CD1c-positive myeloid dendritic cell (primary cell): ENCODE measurements at regions not wholly inside any gene's neighbourhood (a gene's known extent, or its start where the extent isn't known, plus 50 kb on each side); places are given as distances from the start of the nearest gene placed in this dataset.
"Not testable (repeated sequence)": the region's sequence is repeated elsewhere in the genome, so short reads cannot be mapped to it uniquely, and the experiment has no call there.

ENCODE experiments used
- DNase-seq: peaks from one replicate; pipeline ENCODE4 v3.0.0-alpha.2; 2016; ENCODE audit errors: extremely low spot score

DNA sequence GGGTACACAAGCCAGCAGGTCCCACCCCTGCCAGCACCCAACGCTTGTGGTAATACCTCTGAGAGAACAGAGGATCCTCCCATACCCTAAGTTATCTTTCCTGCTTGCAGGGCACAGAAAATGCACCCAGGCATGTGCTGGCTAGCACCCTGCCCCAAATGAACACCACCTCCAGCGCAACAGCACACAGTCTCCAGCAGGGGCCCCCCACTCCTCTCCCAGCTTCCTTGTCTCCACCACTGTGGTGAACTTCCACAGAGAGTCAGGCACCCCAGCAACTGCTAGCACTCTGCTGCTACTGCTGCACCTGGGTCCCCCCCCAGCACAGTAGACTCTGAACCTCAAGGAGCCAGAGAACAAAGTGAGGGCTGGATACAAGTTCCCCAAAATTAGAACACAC, 216.8 kb upstream of the CNTNAP5 start:
- DNase-seq = no peak

DNA sequence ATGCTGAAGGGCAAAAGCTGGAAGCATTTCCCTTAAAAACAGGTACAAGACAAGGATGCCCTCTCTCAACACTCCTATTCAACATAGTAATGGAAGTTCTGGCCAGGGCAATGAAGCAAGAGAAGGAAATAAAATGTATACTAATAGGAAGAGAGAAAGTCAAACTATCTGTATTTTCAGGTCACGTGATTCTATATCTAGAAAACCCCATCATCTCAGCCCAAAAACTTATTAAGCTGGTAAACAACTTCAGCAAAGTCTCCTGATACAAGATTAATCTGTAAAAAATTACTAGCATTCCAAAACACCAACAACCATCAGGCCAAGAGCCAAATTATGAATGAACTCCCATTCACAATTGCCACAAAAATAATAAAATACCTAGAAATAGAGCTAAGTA, 213.2 kb upstream of the CNTNAP5 start:
- no peak for DNase-seq

DNA sequence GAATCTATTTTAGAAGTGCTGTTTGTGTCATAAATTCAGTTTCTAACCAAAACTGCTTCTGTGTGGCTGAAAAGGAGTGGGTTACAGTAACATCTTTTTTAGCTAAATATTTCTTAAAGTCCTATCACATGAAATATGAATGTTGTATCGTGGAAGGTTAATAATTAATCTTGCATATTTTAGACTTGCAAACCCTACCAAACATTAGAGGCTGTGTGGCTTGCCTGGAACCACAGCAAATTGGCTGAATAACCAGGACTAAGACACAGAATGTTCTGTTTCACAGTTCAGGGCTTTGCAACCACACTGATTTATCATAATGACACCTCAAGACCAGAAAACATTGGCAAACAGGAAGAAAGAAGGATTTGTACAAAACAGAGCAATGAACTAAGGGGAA, 208.9 kb upstream of the CNTNAP5 start:
- DNase-seq = no peak

DNA sequence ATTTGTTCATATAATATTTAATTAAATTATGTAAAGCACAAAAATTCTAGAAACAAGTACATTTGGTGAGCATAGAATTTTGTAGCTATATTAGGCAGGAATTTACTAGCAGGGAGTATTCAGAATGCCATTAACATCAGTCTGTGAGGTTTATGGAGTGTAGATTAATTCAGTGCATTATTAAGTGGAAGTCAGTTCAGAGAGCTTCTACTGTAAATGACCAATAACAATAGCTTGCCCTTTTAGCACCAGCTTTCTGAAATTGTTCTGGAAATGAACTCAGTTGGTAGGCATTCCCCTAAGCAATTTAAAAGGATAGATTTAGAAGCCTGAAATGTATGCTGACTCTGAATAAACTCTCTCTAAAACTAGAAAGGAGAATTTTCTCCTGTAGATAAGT, 208.2 kb upstream of the CNTNAP5 start:
- DNase-seq = no peak

DNA sequence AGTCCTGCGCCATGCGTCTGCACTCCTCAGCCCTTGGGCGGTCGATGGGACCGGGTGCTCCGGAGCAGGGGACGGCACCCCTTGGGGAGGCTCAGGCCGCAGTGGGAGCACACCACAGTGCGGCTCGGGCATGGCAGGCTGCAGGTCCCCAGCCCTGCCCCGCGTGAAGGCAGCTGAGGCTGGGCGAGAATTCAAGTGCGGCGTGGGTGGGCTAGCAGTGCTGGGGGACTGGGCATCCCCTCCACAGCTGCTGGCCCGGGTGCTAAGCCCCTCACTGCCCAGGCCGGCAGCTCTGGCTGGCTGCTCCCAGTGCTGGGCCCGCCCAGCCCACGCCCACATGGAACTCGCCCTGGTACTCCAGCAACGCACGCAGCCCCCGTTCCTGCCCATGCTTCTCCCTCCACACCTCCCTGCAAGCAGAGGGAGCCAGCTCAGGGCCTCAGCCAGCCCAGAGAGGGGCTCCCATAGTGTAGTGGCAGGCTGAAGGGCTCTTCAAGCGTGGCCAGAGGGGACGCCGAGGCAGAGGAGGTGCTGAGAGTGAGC, 198.3 kb upstream of the CNTNAP5 start:
- no peak for DNase-seq

DNA sequence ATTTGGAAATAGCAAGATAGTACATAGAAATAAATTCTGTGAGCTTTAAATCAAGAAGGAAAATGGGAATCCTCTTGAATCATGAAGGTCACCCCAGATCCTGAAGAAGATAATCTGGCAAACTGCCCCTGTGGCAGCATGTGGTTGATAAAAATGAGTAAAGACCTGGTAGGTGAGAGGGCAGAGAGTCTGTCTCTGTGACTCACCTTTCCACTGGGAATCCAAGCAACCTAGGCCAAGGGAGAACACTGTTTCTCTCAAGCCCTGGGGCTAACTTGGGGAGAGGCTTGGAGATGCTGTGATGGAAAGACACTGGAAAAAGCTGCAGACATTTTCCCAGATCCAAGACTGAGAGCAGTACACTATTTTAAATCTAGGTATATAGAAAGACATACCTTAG, 185.8 kb upstream of the CNTNAP5 start:
- no peak for DNase-seq

DNA sequence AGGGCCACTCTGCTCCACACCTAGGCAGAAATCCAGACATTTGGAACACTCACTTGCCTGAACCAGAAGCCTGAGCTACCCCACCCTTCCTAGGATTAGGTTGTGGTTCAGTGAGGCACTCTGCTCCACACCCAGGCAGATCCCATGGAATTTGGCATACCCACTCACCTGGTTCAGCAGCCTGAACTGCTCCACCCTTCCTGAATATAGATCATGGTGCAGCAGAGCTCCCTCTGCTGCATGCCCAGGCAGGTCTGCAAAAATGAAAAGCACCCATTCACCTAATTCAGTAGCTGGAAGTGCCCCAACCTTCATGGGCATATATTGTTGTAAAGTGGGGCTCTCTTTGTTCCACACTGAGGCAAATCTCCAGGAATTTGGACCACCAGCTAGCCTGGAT, 185.1 kb upstream of the CNTNAP5 start:
- no peak for DNase-seq

DNA sequence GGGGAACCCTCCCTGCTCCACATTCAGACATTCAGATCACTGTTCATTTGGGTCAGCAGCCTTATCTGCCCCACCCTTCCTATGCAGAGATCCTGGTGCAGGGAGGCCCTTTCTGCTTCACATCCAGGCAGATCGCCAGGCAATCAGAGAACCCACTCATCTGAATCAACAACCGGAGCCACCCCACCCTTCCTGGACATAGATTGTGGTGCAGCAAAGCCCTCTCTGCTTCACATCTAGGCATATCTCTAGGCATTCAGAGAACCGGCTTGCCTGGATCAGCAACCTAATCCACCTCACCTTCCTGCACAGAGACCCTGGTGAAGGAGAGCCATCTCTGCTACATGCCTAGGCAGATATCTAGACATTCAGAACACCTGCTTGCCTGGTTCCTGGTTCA, 184.5 kb upstream of the CNTNAP5 start:
- no peak for DNase-seq

DNA sequence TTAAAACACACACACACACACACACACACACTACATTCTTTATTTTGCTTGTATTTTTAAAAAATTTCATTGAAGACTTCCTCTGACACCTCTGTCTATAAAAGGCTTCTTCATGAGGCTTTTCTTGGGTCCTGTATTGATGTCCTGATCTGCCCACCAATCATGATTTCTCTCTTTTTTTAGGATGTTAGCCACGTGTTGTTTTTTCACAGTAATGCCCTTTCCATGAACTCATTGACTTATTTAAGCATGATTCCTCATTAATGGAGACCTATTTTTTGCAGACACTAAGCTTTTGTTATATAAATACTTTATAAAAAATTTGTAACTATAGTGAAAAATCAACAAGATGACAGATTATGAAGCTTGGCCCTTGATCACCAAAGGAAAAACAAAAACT, 173.8 kb upstream of the CNTNAP5 start:
- DNase-seq = no peak

DNA sequence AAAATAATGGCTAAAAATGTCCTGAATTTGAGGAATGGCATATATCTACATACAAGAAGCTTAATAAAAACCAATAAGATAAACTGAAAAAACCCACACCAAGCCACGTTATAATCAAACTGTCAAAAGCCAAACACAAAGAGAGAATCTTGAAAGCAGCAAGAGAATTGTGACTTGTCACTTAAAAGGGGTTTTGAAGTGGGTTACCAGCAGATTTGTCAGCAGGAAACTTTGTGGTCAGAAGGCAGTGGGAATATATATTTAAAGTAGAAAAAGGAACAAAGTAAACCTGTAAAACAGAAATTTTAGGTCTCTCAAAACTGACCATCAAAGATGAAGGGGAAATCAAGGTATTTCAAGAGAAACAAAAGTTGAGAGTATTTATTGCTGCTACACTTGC, 171.9 kb upstream of the CNTNAP5 start:
- no peak for DNase-seq

DNA sequence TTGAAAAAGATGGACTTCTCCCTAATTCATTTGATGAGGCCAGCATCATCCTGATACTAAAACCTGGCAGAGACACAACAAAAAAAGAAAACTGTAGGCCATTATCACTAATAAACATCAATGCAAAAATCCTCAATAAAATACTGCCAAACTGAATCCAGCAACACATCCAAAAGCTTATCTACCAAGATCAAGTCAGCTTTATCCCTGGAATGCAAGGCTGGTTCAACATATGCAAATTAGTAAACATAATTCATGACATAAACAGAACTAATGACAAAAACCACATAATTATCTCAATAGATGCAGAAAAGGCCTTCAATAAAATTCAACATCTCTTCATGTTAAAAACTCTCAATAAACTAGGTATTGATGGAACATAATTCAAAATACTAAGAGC, 166.1 kb upstream of the CNTNAP5 start:
- not testable (repeated sequence) for DNase-seq

DNA sequence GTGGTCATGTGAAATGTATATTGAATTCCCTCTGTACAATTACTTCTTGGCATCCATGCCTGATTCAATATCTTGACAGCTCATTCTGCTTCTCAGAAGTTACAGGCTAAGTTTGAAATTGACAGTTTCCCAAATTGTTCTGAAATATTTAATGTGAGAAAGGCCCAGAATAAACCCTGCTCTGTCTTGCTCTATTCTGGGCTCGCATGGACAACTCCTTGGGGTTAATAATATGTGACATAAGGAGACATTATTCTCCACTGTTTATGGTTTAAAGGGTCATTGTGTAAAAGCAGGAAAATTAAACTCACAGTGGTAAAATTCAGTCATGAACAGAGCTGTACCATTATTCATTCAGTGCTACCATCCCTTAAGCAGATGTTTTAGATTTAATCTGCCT, 160.7 kb upstream of the CNTNAP5 start:
- DNase-seq = no peak

DNA sequence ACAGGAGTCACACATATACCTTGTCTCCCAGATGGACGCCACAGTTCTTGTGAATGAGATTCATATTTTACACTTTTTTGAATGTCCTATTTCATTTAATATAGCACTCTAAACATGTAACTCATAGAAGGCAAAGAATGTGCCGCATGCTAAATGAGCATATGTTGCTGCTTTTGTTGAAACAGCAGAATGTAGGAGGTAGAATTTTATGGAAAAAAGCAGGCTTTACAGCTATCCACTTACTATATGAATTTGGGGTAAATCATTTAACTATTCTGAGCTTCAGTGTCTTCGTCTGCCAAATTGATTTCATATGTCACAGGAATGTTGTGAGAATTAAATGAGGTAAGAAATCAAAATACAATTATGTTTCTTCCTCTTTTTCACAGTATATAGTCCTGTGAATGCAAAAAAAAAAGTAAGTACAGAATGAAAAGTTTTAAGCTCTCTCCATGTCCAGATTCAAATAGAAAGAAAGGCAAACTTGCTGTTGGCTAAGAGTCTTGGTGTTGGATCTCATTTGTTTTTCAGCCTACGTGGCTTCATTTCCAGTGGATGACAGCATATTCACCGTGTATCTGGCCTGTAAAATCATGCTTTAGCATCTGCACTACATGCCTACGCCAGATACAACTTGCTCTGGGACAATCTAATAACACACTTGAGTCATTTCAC, 154.7 kb upstream of the CNTNAP5 start:
- no peak for DNase-seq

DNA sequence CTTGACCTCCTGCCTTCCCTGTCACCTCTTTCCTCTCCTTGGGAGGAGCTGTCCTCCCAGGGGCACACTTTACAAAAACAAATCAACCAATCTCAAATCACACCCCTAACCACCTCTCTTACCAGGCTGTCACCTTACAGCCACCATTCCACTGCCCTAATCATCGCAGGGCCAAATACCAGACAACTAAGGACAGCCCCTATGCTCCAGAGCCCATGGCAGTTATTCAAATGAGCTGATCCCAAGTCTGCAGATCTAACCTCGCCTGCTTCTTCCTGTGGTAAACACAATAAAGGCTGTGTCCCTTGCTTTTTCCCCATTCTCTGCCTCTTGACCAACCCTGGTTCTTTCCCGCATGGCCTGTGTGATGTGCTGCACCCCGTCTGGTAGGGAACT, 154.2 kb upstream of the CNTNAP5 start:
- no peak for DNase-seq

DNA sequence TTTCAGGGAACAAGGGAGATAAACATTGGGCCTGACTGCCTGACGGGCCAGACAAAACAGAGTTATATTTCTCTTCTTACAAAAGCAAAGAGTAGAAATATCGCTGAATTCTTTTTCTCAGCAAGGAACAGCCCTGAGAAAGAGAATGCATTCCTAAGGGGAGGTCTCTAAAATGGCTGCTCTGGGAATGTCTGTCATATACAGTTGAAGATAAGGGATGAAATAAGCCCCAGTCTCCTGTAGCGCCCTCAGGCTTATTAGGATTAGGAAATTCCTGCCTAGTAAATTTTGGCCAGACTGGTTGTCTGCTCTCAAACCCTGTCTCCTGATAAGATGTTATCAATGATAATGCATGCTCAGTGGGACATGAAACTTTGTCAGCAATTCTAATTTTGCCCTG, 134.9 kb upstream of the CNTNAP5 start:
- DNase-seq = no peak

DNA sequence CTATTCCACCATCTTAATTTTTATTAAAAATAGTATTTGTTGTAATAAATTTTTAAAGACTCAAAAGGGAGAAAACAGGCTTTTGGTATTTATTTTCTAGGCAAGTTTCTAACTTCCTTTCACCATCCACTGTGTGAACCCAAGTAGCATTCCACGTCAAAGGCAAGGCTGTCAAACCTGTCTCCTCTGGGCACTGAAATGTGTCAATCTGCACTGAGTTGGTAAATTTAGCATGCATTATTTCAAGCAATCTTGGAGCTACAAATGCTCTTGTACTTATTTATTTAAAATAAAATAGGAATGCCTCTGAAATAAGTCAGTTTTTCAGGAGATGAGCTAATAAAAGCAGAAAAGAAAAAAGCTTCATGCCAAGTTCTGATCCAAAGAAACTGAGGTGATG, 130.9 kb upstream of the CNTNAP5 start:
- DNase-seq = no peak

DNA sequence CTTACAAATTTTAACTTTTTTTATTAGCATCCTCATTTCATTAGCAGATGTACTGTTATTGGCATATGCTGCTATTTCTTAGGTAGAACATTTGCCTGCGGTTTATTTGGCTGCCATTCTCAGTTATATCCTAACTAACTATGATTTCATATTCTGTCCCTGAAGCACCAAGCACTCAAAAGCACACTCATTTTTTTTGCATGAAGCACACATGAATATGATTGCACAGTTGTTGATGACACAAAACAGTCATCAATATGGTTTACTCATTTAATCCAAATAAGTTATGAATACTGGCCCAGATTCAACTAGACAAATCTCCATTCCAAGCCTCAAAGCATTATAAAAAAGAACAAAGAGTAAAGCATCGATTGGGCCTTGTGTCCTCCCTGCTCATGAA, 129.4 kb upstream of the CNTNAP5 start:
- DNase-seq = no peak

DNA sequence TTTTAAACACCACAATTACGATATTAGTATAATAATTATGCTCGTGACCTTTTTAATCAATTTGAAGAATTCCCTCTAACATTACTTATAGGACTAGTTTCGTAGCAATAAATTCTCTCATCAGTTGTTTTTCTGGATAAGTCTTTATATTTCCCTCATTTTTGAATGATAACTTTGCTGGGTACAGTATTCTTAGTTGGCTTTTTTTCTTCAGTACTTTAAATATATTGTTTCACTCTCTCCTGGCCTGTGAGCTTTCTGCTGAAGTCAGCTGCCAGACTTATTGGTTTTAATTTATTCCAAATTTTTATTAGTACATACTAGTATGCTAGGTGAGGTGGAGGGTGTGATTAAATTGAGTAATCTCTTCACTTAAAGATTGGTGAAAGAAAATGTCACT, 123.8 kb upstream of the CNTNAP5 start:
- no peak for DNase-seq

DNA sequence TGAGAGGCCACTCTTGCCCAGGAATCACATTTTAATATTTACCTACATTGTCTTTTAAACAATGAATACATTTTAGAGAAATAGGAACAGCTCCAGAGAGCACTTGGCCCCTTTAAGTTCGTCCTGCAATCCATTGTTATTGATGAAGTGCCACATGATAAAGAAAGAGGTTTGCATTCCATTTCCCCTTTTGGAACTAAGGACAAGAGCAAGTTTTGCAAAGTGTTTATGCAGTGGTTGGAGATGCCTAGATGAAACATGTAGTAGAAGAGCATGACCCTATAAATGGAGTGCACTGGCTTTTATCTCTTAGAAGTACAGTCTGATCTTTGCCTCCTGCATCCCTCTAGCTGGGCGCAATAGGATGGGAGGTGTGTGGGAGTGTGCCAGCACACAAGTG, 118.7 kb upstream of the CNTNAP5 start:
- no peak for DNase-seq

DNA sequence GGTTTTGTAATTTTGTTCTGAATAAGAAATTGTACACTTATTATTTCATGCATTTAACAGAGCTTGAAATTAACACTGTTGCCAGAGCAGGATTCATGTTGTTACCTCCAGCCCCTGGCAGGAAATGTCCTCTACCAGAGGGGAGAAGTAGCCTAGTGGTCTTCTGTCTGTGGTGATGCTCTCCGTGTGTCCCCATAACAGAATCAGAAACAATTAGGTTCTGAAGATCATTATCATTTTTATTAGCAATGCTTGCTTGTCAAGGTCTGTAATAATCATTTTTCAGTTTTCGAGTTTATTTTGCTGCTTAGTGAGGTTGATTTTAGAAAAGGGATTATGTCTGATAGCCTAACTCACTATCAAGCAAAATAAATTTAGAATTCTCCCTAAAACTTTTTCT, 116.6 kb upstream of the CNTNAP5 start:
- DNase-seq = no peak

DNA sequence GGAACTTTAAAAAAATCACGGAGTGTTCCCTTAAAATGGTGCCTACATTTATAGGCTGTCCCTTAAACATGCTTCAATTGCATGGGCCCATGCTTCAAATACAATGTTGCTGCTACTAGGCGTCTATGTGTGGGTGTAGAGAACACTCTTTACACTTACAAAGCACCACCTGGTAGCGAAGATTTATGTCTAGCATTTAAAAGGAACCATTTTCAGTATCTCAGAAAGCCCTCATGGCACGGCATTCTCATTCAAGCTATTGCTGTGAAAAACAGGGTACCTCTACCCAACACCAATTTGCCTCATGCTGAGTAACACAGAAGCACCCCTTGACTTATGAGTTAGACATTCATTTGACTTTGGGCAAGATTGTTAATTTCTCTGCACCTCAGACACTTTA, 112.9 kb upstream of the CNTNAP5 start:
- no peak for DNase-seq

DNA sequence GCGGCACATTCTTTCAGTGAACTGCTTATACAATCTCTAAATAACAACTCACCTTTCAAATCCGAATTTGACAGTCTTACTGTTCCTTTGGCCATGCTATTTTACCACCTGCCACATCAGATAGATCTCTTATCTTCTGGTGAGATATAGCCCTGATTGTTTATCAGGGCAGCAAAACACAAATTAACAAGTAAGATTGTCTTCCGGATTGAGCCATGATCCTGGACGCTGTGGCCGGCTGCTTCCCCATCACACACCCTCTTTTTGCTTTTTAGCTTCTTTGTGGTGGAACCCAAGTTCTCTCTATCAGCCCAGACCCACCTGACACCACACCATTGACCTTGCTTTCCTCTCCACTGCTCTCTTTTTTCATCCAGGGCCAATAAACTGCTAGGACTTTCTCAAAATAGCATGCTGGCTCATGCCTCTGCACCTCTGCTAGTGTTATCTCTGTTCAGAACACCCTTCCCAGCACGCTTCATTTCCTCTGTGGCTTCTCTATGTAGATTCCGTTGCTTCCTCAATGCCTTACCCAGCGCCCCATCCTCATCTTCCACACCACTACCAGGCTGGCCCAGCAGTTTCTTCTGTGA, 111.8 kb upstream of the CNTNAP5 start:
- DNase-seq = no peak

DNA sequence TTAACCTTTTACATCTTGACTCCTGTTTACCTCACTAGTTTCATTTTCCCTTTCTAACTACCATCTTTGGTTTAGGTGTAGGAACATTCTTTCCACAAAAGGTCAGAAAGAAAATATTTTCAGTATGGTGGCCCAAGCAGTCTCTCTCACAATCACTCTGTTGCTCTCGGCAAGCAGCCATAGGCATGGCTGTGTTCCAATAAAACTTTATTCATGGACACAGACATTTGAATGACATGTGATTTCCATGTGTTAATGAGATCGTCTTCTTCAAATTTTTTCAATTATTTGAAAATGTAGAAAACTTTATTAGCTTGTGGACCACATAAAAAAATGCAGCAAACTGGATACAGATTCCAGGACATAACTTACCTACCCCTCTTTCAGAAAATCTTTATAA, 109.7 kb upstream of the CNTNAP5 start:
- DNase-seq = no peak

DNA sequence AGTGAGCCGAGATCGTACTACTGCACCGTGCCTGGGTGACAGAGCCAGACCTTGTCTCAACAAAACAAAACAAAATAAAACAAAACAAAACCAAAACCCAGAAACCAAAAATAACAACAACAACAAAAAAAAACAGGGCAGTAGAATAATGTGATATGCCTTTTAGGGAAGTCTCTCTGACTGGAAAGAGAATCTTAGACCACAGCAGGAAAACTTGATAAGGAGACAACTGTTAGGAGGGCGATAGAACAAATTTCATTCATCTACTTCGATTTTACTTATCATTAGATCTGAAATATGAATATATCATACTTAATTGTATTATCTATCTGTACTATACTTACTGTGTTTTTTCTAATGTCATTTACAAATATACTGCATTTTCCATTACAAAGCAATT, 109.0 kb upstream of the CNTNAP5 start:
- DNase-seq = no peak
